ENCODE measurements at regions not wholly inside any gene's neighbourhood (a gene's known extent, or its start where the extent isn't known, plus 50 kb on each side); places are given as distances from the start of the nearest gene placed in this dataset.

- Histone ChIP-seq H3K27ac (no peak overlapping the region), H3K36me3 (no peaks in the 10 kb centered on the region), H3K4me3 (no peak overlapping the region), H3K9me3 (no peaks in the 10 kb centered on the region), H3K27me3 (peaks cover 0 to 8% (median 0%) of the 10 kb centered on the region in 4 donors), H3K4me1 (no peaks in the 10 kb centered on the region)
- 56% methylated on average over 1 of the region's 1 CpG for WGBS, 2 donors
- intact Hi-C loops (cut with DNase I): loop anchor here (10.0 kb wide), 1 partner anchor 307 kb away; no protein-coding TSS in a partner anchor
- TF ChIP-seq POLR2A (IDR thresholded peaks at IDR 0.05) (no peak), CTCF (IDR thresholded peaks at IDR 0.05) (no peak)
- no peak for DNase-seq
Measured at GRCh38 chrX:25141684-25142083, 125.9 kb upstream of the ARX start.

DNA sequence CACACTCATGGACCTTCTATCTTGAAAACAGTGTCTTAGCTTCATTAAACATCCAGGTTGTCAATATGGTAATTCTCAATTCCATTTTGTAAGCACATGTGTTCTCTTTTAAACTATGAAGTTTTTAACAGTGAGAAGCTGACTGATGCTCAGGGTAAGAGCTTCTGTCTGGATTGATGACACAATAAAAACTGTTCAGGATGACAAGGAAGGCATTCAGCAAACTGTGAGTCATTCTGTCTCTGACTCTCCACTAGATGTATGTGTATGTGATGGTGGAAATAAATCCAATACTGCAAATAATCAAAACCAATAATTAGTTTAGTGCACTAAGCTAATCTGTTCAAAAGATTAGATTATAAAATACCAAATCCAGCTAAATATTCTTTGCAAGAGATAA lies 115.3 kb upstream of the ARX start:
- intact Hi-C loops (cut with DNase I): no loop called here
- H3K4me3 ChIP-seq: no peak overlapping the region
- no peak overlapping the region for H3K27ac ChIP-seq
- no peaks in the 10 kb centered on the region for H3K36me3 ChIP-seq
- no peaks in the 10 kb centered on the region for H3K4me1 ChIP-seq
- no peak for DNase-seq
- no peaks in the 10 kb centered on the region for H3K27me3 ChIP-seq
- TF ChIP-seq POLR2A (IDR thresholded peaks at IDR 0.05): no peak
- TF ChIP-seq CTCF (IDR thresholded peaks at IDR 0.05): no peak
- no peaks in the 10 kb centered on the region for H3K9me3 ChIP-seq

DNA sequence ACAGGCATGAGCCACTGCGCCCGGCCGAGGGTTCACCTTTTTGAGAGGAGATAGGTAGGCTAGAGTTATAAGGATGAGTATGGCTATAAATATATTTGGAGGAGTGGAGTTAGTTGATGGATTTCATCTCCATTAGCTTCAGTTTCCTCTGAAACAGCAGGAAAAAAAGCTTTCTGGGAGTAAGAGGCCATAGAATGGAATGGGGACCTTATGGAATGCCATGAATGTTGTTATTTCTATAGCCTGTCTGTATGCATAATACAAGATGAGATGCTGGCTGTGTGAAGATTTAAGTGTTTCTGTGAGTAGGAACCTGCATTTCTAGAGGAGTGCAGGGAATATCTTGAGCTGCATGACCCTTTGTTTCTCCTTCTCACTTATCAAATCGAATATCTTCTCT lies 114.9 kb upstream of the ARX start:
- Histone ChIP-seq H3K4me1 (no peaks in the 10 kb centered on the region), H3K9me3 (no peaks in the 10 kb centered on the region), H3K4me3 (no peak overlapping the region), H3K27me3 (no peaks in the 10 kb centered on the region), H3K36me3 (no peaks in the 10 kb centered on the region), H3K27ac (no peak overlapping the region)
- intact Hi-C loops (cut with DNase I): no loop called here
- DNase-seq: no peak
- 81 to 100% methylated on average over 1 to 4 of the region's 4 CpGs for WGBS, 2 donors
- TF ChIP-seq POLR2A (IDR thresholded peaks at IDR 0.05): no peak
- TF ChIP-seq CTCF (IDR thresholded peaks at IDR 0.05): no peak

DNA sequence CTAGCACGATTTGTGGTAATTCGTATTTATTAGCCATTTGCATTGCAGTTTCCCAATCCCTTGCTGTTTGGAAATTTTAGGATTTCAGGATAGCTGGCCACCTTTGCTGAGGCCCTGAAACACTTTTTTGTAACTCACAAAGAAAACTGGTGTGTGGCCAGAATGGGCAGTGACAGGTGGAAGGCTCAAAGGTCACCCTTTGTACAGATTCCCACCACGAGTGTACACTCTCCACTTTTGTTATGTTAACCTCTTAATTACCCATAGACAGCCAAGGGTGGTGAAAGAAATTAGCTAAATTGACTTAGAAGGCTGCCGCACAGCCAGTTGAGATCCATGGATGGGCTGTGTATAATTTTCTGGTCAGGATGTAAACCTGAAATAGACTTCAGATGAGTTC lies 109.7 kb upstream of the ARX start:
- no peaks in the 10 kb centered on the region for H3K4me1 ChIP-seq
- no peak overlapping the region for H3K27ac ChIP-seq
- 63 to 66% methylated on average over 4 of the region's 4 CpGs for WGBS, 2 donors
- H3K27me3 ChIP-seq: no peaks in the 10 kb centered on the region
- no peak for DNase-seq
- no peaks in the 10 kb centered on the region for H3K9me3 ChIP-seq
- H3K36me3 ChIP-seq: no peaks in the 10 kb centered on the region
- no peak overlapping the region for H3K4me3 ChIP-seq
- intact Hi-C loops (cut with DNase I): no loop called here
- TF ChIP-seq CTCF (IDR thresholded peaks at IDR 0.05) (no peak), POLR2A (IDR thresholded peaks at IDR 0.05) (no peak)

DNA sequence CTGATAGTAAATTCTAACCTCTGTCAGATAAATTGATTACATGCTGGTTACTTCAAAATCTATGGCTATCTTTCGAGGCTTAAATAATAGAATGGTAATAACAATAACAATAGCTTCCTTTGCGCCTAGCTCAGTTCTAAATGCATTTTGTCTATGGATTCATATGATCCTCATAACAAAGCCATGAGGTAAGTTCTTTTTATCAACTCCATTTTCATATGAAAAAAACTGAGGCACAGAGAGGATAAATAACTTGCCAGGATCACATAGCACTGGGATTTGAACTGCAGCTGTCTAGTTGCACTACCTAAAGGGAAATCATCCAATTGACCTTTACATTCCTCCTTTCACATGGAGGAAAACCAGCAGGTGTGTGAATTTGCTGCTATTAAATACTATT lies 108.6 kb upstream of the ARX start:
- no peaks in the 10 kb centered on the region for H3K27me3 ChIP-seq
- no peak overlapping the region for H3K27ac ChIP-seq
- H3K36me3 ChIP-seq: no peaks in the 10 kb centered on the region
- whole genome bisulfite sequencing, 2 donors: 79 to 86% methylated on average over 2 of the region's 2 CpGs
- no peaks in the 10 kb centered on the region for H3K9me3 ChIP-seq
- no peak overlapping the region for H3K4me3 ChIP-seq
- no peak for DNase-seq
- TF ChIP-seq CTCF (IDR thresholded peaks at IDR 0.05) (no peak), POLR2A (IDR thresholded peaks at IDR 0.05) (no peak)
- intact Hi-C loops (cut with DNase I): no loop called here
- no peaks in the 10 kb centered on the region for H3K4me1 ChIP-seq
